HCT116 (cell line): ENCODE measurements at regions not wholly inside any gene's neighbourhood (a gene's known extent, or its start where the extent isn't known, plus 50 kb on each side); places are given as distances from the start of the nearest gene placed in this dataset.

Source experiments
- ELF1 ChIP-seq: IDR thresholded peaks from 2 replicates; pipeline ENCODE4 v1.6.1; 2012; ENCODE audit warnings: low read depth, borderline replicate concordance
- EZH2 ChIP-seq: fragments of 200-600 bp; sonication (generic); IDR thresholded peaks from 2 replicates; pipeline ENCODE4 v1.6.1; 2017; ENCODE audit warnings: antibody characterized with exemption, mixed run types
- EZH2phosphoT487 ChIP-seq: fragments of 200-600 bp; IDR thresholded peaks from 2 replicates; pipeline ENCODE4 v1.6.1; 2018; ENCODE audit warnings: antibody characterized with exemption, borderline replicate concordance
- JUND ChIP-seq: IDR thresholded peaks from 2 replicates; pipeline ENCODE4 v1.6.1; 2012
- POLR2A ChIP-seq: IDR thresholded peaks from 2 replicates; pipeline ENCODE4 v1.7.0; 2011; ENCODE audit warnings: borderline replicate concordance; ENCODE audit not compliant: insufficient read depth, insufficient read length; ENCODE audit errors: extremely low read depth
- POLR2AphosphoS5 ChIP-seq: IDR thresholded peaks from 2 replicates; pipeline ENCODE4 v1.6.1; 2011; ENCODE audit warnings: mild to moderate bottlenecking, low read depth, low read length, moderate library complexity
- REST ChIP-seq: IDR thresholded peaks from 2 replicates; pipeline ENCODE4 v1.6.1; 2012; ENCODE audit warnings: low read depth
- SIN3A ChIP-seq: IDR thresholded peaks from 2 replicates; pipeline ENCODE4 v1.6.1; 2012; ENCODE audit warnings: low read depth
- SP1 ChIP-seq: IDR thresholded peaks from 2 replicates; pipeline ENCODE4 v1.6.1; 2012; ENCODE audit warnings: low read depth
- ZBTB33 ChIP-seq: IDR thresholded peaks from 2 replicates; pipeline ENCODE4 v1.6.1; 2011; ENCODE audit warnings: mild to moderate bottlenecking, low read length, moderate library complexity; ENCODE audit not compliant: insufficient replicate concordance; ENCODE audit errors: extremely low read depth
- TF ChIP-seq, protein P1 (sequence below), 3 experiments: fragments of 200-600 bp in 1 of 3; sonication (generic) in 1 of 3; IDR thresholded peaks in 2 of 3; conservative IDR thresholded peaks in 1 of 3; 2 replicates each; pipeline ENCODE4 v1.5.1; 2012 to 2017; ENCODE audit warnings: low read depth in 2 of 3, low read length in 2 of 3, antibody characterized with exemption in 1 of 3, borderline replicate concordance in 1 of 3, control low read depth in 1 of 3, mild to moderate bottlenecking in 1 of 3, mixed read lengths in 1 of 3, mixed run types in 1 of 3, moderate library complexity in 1 of 3; ENCODE audit not compliant: insufficient read depth in 1 of 3
- TF ChIP-seq, protein P2 (sequence below): IDR thresholded peaks from 2 replicates; pipeline ENCODE4 v1.6.1; 2012

GRCh38 chr2:185955050-185955449 lies 216.4 kb downstream of the FSIP2 start:
- TF ChIP-seq, protein P1, sequence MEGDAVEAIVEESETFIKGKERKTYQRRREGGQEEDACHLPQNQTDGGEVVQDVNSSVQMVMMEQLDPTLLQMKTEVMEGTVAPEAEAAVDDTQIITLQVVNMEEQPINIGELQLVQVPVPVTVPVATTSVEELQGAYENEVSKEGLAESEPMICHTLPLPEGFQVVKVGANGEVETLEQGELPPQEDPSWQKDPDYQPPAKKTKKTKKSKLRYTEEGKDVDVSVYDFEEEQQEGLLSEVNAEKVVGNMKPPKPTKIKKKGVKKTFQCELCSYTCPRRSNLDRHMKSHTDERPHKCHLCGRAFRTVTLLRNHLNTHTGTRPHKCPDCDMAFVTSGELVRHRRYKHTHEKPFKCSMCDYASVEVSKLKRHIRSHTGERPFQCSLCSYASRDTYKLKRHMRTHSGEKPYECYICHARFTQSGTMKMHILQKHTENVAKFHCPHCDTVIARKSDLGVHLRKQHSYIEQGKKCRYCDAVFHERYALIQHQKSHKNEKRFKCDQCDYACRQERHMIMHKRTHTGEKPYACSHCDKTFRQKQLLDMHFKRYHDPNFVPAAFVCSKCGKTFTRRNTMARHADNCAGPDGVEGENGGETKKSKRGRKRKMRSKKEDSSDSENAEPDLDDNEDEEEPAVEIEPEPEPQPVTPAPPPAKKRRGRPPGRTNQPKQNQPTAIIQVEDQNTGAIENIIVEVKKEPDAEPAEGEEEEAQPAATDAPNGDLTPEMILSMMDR (IDR thresholded peaks at IDR 0.05 in 2 of 3, conservative IDR thresholded peaks at IDR 0.05 in 1 of 3; ENCODE audit: borderline replicate concordance in 1 of 3, insufficient read depth in 1 of 3, low read depth in 2 of 3, low read length in 2 of 3): 0 out of 6 replicates have a peak, but pooled peaks of 1 of the 3 experiments have one; percentile 14
- TF ChIP-seq EZH2 (no peak), POLR2AphosphoS5 (no peak), ELF1 (no peak), POLR2A (no peak), EZH2phosphoT487 (no peak), SIN3A (no peak), JUND (no peak), ZBTB33 (no peak), SP1 (no peak), REST (no peak)
- TF ChIP-seq, protein P2, sequence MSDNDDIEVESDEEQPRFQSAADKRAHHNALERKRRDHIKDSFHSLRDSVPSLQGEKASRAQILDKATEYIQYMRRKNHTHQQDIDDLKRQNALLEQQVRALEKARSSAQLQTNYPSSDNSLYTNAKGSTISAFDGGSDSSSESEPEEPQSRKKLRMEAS: no peak
